ENCODE measurements at regions not wholly inside any gene's neighbourhood (a gene's known extent, or its start where the extent isn't known, plus 50 kb on each side); places are given as distances from the start of the nearest gene placed in this dataset.
"Not testable (repeated sequence)": the region's sequence is repeated elsewhere in the genome, so short reads cannot be mapped to it uniquely, and the experiment has no call there.

DNA sequence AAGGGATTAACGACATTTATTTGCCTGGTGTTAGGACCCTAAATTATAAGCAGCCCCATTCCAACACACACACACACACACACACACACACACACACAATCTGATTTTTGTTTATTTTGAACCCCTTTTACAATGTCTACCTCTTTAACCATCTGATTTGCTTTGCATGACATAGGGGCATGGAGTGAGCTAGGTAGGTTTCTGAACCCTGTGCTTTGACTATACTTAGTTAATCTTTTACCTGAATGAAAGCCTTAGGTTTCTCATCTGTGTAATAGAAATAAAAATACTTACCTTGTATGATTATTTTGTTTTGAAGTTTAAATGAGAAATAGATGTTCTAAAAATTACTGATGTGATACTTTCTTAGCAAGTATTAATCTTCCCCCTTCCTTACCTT, 94.7 kb upstream of the FOLH1 start:
- no peak for DNase-seq

DNA sequence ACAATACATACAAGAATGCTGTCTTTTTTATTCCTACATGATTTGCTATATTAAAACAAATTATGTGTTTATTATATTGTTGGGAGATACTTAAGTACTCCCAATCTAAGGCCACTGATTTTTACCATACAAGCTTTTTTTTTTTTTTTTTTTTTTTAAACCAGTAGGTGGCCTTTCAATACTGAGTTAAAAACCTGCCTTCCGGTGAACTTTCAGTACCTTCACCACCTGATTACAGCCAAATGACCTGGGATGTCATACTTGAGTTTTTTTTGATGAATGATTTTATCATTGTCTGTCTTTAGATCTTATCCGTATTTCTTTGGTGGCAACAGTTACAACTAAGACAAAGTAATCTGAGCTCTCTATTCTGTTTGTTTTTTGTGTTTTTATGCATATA, 94.0 kb upstream of the FOLH1 start:
- DNase-seq, result peak; percentile 33

DNA sequence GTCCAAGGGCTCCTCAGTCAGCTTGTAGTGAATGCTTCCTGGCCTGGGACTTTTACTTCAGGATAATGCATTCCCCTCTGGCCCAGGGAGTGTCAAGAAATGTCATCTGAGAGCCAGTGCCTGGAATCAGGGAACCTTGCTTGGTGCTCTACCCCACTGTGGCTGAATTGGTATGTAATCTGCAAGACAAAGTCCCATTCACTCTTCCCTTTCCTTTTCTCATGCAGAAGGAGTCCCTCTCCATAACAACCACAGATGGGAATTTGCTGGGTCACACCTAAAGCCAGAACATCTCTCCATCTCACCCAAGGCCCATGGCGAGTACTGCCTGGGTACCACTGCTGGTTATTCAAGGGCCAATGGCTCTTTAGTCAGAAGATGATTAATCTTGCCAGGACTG, 89.6 kb upstream of the FOLH1 start:
- DNase-seq, result not testable (repeated sequence)

DNA sequence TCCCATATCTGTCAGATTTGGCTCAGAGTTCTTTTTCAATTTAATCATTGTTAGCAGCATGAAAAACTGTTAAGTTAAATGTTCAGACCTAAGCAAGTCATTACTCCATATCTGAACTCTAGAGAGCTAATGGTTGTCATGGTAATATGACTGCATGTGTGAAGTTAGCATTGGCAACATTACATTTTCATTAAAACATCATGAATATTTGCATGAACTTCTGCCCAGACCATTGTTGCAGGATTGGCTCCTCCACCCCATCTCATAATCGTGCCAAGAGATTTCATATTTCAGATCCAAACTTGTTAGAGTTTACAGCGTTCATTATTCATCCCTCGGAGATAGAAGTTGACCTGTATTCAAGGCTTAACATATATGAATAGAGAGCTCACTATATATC, 75.5 kb upstream of the FOLH1 start:
- peak; percentile 31 for DNase-seq

DNA sequence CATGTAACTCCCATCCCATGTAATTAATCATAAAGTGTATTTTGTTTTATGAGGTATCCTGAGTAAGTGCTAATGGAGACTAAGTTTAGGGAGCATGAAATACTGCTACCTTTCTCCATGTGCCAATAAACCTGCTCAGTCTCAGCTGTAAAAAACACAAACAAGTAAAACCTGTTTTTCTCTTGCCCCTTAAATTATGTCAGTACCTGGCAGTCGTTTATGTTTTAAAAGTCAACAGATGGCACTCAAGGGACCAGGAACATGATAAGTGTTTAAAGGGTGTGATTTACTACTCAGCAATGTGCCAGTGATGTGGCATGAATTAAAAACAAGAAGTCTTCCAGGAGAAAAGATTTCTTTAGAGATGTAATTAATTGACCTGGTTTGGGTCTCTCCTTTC, 74.9 kb upstream of the FOLH1 start:
- DNase-seq, result peak; percentile 92

DNA sequence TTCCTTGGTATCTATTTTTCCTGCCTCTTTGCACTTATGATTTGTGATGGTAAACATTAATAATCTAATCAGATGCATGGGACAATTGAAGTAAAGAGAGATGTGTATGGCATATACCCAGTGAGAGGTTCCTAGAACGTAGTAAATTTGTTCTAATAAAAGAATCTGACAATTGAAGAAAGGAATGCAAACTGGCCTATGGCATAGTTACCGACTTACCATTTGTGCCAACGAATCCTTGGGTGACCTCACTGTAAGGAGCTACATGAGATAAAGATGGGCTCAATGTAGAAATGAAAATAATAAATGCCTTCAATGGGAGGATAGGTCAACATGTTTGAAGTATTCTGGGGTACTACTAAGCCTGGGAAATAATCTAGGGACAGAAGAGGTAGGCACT, 73.7 kb upstream of the FOLH1 start:
- DNase-seq, result not testable (repeated sequence)

DNA sequence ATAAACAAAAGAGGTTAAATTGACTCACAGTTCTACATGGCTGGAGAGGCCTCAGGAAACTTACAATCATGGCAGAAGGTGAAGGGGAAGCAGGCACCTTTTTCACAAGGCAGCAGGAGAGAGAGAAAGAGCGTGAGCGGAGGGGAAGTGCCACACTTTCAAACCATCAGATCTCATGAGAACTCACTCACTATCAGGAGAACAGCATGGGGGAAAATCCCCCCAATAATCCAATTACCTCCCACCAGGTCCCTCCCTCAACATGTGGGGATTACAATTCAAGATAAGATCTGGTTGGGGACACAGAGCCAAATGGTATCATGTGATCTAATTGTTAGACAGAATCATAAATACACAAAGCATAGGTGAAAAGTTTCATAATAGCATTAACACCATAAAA, 69.5 kb upstream of the FOLH1 start:
- not testable (repeated sequence) for DNase-seq

Measured in DMS53 (cell line).